ENCODE measurements at regions not wholly inside any gene's neighbourhood (a gene's known extent, or its start where the extent isn't known, plus 50 kb on each side); places are given as distances from the start of the nearest gene placed in this dataset.

DNA sequence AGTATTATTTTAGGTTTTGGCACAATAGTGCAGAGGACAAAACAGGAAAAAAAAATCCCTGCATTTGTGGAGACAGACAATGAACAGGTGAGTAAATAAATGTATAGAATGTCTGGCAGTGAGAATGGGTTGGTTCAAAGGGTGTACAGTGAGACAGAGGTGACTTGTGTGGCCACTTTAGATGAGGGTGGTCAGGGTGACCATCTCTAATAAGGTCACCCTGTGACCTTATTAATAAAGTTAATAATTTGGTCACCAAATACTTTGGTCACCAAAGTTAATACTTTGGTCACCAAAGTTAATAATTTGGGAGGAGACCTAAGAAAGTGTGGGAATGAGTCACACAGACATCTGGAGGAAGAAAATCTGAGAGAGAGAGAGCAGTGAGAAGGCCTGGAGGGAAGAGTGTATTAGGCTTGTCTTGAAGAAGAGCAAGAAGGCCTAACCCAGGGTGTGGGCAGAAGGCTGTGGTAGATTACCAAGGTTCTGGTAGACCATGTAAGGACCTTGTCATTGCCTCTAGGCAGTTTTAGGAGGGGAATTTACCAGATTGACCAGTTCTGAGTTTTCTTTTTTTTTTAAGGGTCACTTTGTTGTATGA is 1368.4 kb upstream of the CELF4 start:
- H3K4me1 ChIP-seq (replicated peaks in 1 of 4; ENCODE audit: control insufficient read depth in 3 of 4, insufficient read depth in 4 of 4, low read length in 3 of 4), result peaks cover 3 to 7% (median 6%) of the 10 kb centered on the region in 4 experiments; a peak in 4 of 7 replicates
- H2BK12ac ChIP-seq (ENCODE audit: low read depth, low read length), result no peak overlapping the region
- no peak overlapping the region for H4K8ac ChIP-seq (ENCODE audit: extremely low read depth, insufficient read depth, low read length)
- no peaks in the 10 kb centered on the region for H4K20me1 ChIP-seq (replicated peaks in 1 of 2; ENCODE audit: control insufficient read depth in 1 of 2, insufficient read depth in 2 of 2, low read length in 2 of 2)
- no peak overlapping the region for H4K5ac ChIP-seq (ENCODE audit: insufficient read length, low read depth, low read length)
- no peaks in the 10 kb centered on the region for H3K27me3 ChIP-seq (replicated peaks in 1 of 4; ENCODE audit: control insufficient read depth in 3 of 4, extremely low read depth in 1 of 4, insufficient read depth in 3 of 4, low read length in 3 of 4)
- H2BK20ac ChIP-seq (ENCODE audit: low read length), result no peak overlapping the region
- no peak for TF ChIP-seq POLR2A (IDR thresholded peaks at IDR 0.05; ENCODE audit: control extremely low read depth in 1 of 2, low read depth in 2 of 2, low read length in 2 of 2)
- TF ChIP-seq RAD21 (IDR thresholded peaks at IDR 0.05 in 1 of 2, conservative IDR thresholded peaks at IDR 0.05 in 1 of 2; ENCODE audit: low read depth in 2 of 2, low read length in 2 of 2), result no peak
- TF ChIP-seq SP2 (IDR thresholded peaks at IDR 0.05; ENCODE audit: low read length), result no peak
- no peak for TF ChIP-seq KDM1A (IDR thresholded peaks at IDR 0.05; ENCODE audit: borderline replicate concordance, low read length)
- no peak for TF ChIP-seq TEAD4 (IDR thresholded peaks at IDR 0.05; ENCODE audit: low read depth, low read length)
- TF ChIP-seq SIRT6 (IDR thresholded peaks at IDR 0.05; ENCODE audit: low read length), result no peak
- TF ChIP-seq CHD2 (IDR thresholded peaks at IDR 0.05; ENCODE audit: low read length), result no peak
- no peak for TF ChIP-seq NANOG (IDR thresholded peaks at IDR 0.05; ENCODE audit: insufficient read depth, low read depth, low read length, poor library complexity, severe bottlenecking)
- TF ChIP-seq BCL11A (IDR thresholded peaks at IDR 0.05; ENCODE audit: low read depth in 2 of 2, low read length in 2 of 2), result no peak
- TF ChIP-seq RXRA (IDR thresholded peaks at IDR 0.05; ENCODE audit: insufficient read depth, low read depth, low read length), result no peak
- no peak for TF ChIP-seq TBP (IDR thresholded peaks at IDR 0.05; ENCODE audit: low read depth, low read length)
- no peaks in the 10 kb centered on the region for H3K36me3 ChIP-seq (ENCODE audit: control insufficient read depth in 2 of 4, insufficient read depth in 4 of 4, low read length in 3 of 4)
- no peak overlapping the region for H3K4me2 ChIP-seq (ENCODE audit: insufficient read depth in 1 of 2, low read depth in 2 of 2, low read length in 2 of 2)
- H2BK120ac ChIP-seq (replicated peaks; ENCODE audit: low read depth, low read length), result peak overlapping the region; percentile 18
- no peak overlapping the region for H4K91ac ChIP-seq (replicated peaks; ENCODE audit: insufficient read length, low read length)
- H3K79me2 ChIP-seq (ENCODE audit: control insufficient read depth in 1 of 2, insufficient read depth in 2 of 2, low read length in 2 of 2), result no peaks in the 10 kb centered on the region
- H2AFZ ChIP-seq (ENCODE audit: low read length), result no peak overlapping the region
- no peaks in the 10 kb centered on the region for H3K9me3 ChIP-seq (ENCODE audit: insufficient read depth in 2 of 2, low read depth in 1 of 2, low read length in 1 of 2)
- H2BK15ac ChIP-seq (ENCODE audit: low read length), result no peak overlapping the region
- H3K79me1 ChIP-seq (ENCODE audit: low read depth, low read length), result no peaks in the 10 kb centered on the region
- no peak overlapping the region for H3K56ac ChIP-seq (replicated peaks; ENCODE audit: insufficient read length, low read depth, low read length)
- H3K27ac ChIP-seq (ENCODE audit: low read depth, low read length), result no peak overlapping the region
- H3K18ac ChIP-seq (ENCODE audit: extremely low read depth, low read length), result no peak overlapping the region
- no peak overlapping the region for H2BK5ac ChIP-seq (ENCODE audit: low read depth, low read length)
- ChIA-PET CTCF (ENCODE audit: partially characterized antibody) (no interaction called here), POLR2A (ENCODE audit: partially characterized antibody) (no interaction called here)
- no peak overlapping the region for H3K14ac ChIP-seq (ENCODE audit: insufficient read length)
- H3K4ac ChIP-seq (replicated peaks; ENCODE audit: insufficient read length, low read depth, low read length), result no peak overlapping the region
- H3K4me3 ChIP-seq (ENCODE audit: extremely low read depth in 1 of 4, insufficient read depth in 2 of 4, low read depth in 3 of 4, low read length in 4 of 4), result no peak overlapping the region
- H3K23me2 ChIP-seq (ENCODE audit: low read depth, low read length), result no peaks in the 10 kb centered on the region
- H3K23ac ChIP-seq (ENCODE audit: insufficient read length), result no peak overlapping the region
- no peak overlapping the region for H2AK5ac ChIP-seq (ENCODE audit: low read depth, low read length)
- DNase-seq (ENCODE audit: low read depth in 1 of 2, low spot score in 2 of 2) (no peak), FAIRE-seq (no peak)
- no peak overlapping the region for H3K9ac ChIP-seq (replicated peaks in 1 of 4; ENCODE audit: extremely low read depth in 1 of 4, low read depth in 3 of 4, low read length in 3 of 4)

Data from H1 (cell line).